Stimulated activated CD4-positive, alpha-beta T cell treated with anti-CD3 and anti-CD28 coated beads, Interleukin-2, amount 100 ng/mL, for 24 hours (primary cell): ENCODE measurements at regions not wholly inside any gene's neighbourhood (a gene's known extent, or its start where the extent isn't known, plus 50 kb on each side); places are given as distances from the start of the nearest gene placed in this dataset.
A peak's percentile ranks its signal among the peaks of the same experiment; 100 is the strongest.

Experiments used
- DNase-seq, 2 donors: peaks; one replicate each; pipeline ENCODE4 v3.0.0-alpha.2; 2020

DNA sequence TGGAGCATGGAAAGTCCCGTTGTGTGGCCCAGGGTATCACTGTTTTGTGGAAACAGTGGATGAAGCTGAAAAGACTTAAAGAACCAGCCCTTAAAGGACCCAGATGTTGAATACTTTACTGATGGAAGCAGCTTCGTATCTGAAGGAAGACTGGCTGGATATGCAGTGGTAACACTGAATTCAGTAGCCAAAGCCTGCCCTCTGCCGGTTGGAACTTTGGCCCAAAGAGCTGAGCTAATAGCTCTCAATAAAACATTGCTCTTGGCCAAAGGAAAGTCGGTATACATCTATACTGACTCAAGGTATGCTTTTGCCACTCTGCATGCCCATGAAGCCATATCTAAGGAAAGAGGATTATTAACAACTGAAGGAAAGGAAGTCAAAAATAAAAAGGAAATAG lies 885.4 kb downstream of the PDCD6IP start:
- peak; percentile 19 to 47 for DNase-seq

DNA sequence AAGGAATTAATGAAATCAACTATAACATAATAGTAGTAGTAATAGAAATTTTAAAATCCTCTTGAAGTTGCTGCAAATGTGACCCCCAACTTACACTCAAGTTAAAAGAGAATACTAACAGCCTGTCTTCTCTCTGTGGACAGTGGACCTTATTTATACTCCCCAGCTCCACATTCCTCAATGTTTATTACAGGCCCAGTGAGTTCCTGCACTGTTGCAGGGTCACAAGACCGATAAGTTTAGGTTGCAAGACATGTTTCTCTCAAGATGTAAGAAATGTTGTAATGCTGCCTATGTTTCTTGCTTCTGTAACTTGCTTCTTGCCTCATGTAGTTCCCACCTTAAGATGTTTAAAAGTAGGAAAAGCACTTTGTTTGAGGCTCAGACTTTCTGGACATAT lies 888.1 kb downstream of the PDCD6IP start:
- DNase-seq: no peak

DNA sequence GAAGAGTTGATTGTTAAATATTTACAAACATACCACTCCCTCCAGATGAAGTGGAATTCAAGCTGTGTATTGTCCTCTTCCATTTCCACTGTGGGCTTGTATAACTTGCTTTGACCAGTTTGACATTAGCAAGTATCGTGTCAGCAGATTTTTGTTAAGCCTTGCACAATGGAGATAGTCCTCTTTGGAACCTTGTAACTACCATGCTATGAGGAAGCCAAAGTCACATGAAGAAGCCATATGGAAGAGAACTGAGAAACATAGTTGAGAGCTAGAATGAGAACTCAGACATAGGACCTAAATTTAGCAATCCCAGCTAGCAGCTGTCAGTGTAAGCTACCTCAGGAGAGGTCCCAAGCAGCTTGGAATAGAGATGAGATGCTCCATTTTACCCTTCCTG lies 889.2 kb downstream of the PDCD6IP start:
- no peak for DNase-seq

DNA sequence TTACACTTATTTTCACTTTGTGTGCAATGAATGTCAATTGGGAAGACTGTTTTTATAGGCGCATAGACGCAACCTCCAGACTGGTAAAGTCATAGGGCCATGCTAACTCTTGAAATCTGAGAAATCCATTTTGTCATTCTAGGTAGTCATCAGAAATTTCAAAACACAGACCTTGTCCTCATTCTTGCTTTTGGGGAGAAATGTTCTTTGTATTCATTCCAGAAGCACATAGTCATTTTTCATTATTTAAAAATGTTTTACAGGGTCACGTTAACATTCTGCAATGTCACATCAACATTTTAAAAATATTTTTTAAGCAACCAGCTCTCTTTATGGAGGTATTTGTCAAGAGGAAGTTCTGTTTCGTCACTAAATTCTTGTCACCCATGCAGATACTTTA lies 898.4 kb downstream of the PDCD6IP start:
- no peak for DNase-seq

DNA sequence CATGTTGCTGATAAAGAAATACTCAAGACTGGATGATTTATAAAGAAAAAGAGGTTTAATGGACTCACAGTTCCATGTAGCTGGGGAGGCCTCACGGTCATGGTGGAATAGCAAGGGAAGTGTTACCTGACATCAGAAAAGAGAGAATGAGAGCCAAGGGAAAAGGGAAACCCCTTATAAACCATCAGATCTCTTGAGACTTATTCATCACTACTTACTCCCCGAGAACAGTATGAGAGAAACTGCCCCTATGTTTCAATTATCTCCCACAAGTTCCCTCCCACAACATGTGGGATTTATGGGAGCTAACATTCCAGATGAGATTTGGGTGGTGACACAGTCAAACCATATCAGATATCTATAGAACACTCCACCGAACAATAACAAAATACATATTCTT lies 904.6 kb downstream of the PDCD6IP start:
- DNase-seq: no peak

DNA sequence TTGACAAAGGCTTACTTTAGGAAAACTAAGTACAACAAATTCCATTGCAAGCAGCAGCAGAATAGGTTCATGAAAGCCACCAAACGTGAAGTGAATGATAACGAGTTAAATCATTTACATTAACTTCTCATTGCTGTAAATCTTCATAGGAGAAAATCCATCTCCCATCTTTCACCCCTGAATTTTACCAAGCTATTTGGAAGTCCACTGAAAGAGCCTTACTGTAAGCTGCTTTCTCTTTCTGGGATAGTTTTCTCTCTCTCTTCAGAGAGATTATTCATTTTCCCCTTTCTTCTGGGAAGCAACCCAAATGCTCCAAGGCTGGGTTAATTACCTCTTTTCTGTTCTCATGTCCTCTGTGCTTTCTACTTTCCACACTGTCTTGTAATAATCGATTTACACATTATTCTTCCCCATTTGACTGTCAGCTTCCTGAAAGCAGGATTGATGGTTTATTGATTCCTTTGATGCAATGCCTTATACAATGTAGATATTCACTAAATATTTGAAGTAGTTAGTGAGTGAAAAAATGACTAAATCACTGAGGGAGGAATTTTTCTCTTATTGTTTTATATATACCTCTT lies 914.3 kb upstream of the ARPP21 start:
- no peak for DNase-seq

DNA sequence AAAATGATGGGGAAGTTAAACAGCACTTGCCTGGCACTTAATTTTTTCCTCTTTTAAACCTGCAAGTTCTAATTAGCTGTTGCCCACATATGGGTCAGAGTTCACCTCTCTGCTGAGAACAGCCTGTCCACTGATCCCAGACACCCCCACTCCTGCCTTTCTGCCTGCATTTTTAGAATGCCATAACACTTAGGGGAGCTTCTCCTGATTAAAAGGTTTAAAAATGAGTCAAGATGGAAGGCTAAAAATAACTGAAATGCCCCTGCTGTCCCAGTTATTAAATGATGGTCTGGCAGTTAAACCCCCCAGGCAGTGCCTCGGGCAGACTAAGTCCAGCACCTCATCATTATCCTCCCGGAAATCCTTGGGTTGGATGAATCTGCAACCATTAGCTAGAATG lies 913.6 kb upstream of the ARPP21 start:
- no peak for DNase-seq

DNA sequence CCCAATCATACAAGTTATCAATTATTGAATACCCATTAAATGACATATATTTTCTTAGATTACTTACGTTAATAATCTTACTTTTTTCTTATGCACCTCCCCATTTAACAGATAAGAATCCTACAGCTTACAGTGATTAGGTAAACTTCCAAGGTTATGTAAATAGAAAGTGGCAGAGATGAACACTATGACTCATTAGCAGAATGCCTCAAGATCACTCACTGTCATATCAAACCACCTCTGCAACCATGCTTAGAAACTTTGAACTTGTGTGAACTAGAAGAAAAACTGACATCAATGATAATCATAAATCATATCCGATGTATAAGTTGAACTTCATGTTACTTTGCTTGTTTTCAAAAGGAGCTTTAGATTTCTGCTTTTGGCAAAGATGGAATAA lies 911.6 kb upstream of the ARPP21 start:
- no peak for DNase-seq

DNA sequence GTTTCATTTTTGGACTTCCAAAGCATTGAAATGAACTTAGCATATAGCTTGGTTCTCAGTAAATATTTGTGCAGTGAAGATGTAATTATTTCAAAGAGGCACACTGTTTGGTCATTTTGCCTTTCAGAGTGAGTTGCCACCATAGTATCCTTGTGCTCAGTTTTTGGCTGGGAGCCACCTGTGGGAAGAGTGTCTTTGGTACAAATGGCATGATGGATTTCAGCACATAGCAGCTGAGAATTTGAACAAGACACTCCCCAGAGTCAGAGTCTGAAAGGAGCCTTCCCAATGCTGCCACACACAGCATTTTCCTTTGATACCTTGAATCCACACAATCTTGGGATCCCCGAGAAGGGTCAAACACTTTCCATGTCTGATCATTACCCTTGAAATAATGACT lies 897.2 kb upstream of the ARPP21 start:
- DNase-seq: no peak

DNA sequence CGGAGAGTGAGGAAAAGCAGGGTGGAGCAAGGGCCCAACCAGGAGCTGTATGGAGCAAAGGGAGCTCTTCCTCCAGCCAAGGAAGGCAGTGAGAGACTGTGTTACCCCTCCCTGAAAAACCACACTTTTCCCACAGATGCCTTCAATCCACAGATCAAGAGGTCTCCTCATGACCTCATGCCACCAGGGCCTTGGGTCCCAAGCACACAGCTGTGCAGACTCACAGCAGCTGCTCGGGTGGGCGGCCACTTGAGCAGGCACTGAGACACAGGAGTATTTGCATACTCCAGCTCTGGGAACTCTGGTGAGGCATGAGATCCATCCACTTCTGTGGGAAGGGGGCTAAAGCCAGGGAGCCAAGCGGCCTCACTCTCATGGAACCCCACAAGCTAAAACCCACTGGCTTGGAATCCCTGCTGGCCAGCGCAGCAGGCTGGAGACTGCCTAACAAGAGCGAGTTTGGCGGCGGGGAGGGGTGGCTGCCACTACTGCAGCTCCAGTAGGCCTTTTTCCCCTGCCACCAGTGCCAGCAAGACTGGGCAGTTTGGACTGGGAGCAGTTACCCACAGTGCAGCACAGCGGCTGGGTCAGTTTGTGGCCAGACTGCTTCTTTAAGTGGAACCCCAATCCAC lies 880.6 kb upstream of the ARPP21 start:
- no peak for DNase-seq

DNA sequence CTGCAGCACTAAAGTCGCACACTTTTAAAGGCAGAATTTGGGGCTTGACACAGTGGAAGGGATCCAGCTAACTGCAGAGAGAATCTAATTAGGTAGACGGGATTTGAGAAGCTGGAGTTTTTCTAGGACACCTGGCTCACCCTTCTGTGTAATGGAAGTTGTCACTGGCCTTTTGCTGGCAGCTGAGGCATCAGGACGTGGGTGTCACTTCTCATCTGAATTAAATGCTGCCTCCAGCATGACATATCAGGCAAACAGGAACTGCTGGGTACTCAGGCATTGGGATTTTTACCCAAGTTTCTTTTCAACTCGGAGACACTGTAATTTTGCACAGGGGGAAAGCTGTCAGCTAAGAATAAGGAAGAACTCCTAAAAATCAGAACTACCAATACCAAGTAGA lies 861.9 kb upstream of the ARPP21 start:
- DNase-seq: no peak

DNA sequence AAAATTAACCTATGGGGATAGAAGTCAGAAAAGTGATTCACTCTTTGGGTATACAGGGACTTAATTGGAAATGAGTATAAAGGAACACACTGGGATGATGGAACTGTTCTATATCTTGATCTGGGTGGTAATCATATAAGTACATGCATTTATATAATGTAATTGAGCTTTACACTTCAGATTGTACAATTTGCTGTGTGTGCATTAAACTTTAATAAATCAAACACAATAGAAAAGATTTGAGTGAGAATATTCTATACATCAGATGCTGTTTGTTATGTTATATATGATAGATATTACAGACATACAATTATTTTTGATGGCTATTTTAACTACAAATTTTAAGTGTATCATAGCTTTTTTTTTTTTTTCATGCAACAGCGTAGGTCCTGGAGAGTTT lies 860.2 kb upstream of the ARPP21 start:
- no peak for DNase-seq

DNA sequence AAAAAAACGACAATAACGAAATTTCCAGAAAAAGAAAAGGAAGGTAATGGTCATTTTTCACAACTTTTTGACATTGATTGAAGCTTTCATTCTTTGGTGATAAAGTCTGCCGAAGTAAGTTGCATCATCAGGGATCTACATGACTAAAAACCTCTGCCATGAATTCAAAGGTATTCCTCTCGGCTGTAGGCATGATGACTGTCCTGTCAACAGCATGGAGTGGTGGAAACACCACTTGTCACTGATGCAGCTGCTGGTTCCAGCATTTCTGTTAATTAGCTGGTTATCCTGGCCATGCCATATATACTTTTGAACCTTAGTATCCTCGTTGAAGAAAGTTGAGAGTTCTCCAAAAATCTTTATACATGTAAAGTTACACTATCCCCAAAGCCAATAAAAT lies 859.0 kb upstream of the ARPP21 start:
- no peak for DNase-seq

DNA sequence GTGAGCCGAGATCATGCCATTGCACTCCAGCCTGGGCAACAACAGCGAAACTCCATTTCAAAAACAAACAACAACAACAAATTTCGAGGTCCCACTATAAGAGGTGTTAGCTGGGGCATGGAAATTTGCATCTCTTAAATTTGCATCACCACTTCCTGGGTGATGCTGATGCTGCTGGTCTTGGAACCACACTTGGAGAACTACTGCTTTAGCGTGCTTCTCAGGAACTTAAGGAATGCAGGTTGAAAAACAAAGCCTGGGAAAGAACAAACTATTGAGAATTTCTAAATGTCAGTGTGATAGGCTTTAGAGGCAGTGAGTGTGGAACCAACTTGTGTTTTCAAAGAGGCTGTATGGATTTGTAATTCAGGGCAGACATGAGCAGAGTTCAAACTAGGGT lies 858.4 kb upstream of the ARPP21 start:
- DNase-seq: no peak

DNA sequence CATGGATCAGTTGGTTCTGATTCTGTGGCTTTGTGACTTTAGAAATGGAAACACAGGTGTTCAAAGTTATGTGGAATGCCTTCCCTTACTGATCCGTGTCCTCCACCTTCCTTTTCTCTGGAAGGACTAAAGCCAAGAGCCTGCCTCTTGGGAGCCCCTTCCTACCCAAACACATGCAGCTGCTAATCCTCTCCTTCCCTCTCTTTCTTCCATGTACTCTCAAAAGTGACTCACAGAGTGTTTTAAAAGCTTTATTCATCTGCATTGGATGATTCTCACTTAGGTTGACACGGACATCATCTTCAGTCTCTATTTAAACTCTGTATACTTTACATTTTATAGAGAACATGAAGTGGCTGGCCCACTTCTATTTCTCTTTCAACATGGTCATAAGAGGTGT lies 856.5 kb upstream of the ARPP21 start:
- DNase-seq: no peak

DNA sequence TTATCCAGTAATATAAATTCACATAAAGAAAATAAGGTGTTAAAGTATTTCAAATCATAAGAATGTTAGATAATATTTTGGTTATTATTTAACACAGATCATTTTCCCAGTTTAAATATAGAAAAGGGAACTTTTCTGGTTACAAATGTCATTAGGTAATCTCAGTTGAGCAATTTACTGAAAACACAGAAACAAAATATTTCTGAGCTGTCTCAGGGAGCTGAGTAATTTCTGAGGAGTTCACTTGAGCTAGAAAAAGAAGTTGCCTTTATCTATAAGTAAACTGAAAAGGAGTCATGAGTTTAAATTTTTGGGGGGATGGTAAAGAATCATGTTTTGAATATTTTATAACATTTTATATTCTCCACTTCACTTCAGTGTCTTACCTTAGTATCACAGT lies 855.4 kb upstream of the ARPP21 start:
- DNase-seq: no peak

DNA sequence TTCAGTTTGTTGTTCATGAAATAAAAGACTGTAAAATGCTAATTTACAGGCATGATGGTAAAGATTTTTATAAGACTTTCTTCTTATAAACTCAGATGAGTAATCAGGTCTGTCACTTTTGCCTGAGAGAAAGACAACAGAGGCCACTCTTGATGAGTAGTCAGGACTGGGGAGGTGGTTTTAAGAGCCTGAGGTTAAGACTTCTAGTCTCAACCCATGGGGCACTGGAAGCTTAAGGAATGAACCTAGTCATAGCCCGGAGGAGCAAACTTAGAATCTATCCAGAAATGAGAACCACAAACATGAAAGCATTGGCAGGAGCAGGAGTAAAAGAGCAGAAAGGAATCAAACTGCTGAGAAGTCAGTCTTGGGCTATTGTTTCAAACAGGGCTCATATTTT lies 846.3 kb upstream of the ARPP21 start:
- DNase-seq: no peak

DNA sequence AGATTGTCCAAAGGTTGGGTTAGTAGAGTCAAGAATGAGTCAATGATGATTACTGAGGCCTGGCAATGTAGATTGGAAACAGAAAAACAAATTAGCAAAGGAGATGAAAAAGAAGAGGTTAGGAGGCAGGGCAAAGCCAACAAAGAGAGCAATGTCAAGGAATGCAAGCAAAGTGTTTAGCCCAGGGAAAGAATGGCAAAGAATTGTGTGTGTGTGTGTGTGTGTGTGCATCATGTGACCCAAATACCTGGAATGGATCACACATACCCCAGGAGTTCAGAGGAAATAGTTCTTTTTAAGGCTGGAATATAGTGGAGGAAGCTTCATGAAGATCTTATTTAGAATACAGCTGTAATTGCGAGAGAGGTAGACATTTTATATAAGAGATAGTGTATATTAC lies 831.7 kb upstream of the ARPP21 start:
- DNase-seq: no peak

DNA sequence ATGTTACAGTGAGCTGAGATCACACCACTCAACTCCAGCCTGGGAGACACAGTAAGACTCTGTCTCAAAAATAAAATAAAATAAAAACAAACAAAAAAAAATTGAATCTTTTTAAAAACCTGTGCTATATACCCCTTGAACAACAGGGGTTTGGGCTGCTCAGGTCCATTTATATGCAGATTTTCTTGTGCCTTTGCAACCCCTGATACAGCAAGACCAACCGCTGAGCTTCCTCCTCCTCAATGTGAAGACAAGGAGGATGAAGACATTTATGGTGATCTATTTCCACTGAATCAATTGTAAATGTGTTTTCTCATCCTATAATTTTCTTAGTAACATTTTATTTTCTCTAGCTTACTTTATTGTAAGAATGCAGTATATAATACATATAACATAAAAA lies 831.0 kb upstream of the ARPP21 start:
- DNase-seq: no peak

DNA sequence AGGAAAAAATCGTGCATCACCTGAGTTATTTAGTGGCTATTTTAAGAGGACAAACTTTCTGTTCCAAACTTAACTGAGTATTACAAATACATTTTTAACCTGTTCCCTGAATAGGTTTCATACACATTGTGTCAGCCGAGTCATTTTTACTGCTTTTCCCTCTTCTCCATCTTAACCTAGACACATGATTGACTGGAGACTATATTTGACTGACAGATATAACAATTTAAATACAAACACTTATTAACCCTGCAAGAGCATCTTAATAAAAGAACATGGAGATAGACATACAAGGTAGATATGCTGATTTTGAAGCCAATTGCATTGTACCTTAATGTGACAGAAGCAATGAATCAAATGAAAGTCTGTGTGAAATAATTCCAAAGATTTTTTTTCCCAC lies 810.5 kb upstream of the ARPP21 start:
- no peak for DNase-seq

DNA sequence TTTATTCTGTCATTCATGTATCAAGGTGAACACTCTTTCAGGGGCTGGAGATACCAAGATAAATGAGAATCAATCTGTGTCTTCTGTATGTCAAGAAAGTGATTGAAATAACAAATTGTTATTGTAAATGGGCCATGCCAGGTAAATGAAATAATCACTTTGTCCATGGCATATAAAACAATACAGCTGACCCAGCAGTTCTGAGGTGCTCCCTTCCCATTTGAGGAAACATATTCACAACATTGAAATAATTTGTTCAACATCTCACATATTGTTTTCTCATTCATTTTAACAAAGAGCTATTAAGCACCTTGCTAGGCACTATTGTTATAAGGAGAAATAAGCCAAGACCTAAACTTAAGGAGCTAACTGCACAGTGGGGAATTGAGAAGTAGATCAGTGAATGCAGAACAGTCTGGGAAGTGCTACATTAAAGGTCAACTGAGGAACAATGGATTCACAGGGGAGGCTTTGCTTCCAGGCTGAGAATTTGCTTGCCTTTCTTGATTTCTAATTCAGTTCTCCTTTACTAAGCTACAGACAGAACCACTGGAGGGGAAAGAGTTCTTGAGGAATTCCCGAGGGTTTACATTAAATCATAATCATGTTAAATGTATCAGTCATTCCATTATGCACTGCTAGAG lies 806.3 kb upstream of the ARPP21 start:
- no peak for DNase-seq

DNA sequence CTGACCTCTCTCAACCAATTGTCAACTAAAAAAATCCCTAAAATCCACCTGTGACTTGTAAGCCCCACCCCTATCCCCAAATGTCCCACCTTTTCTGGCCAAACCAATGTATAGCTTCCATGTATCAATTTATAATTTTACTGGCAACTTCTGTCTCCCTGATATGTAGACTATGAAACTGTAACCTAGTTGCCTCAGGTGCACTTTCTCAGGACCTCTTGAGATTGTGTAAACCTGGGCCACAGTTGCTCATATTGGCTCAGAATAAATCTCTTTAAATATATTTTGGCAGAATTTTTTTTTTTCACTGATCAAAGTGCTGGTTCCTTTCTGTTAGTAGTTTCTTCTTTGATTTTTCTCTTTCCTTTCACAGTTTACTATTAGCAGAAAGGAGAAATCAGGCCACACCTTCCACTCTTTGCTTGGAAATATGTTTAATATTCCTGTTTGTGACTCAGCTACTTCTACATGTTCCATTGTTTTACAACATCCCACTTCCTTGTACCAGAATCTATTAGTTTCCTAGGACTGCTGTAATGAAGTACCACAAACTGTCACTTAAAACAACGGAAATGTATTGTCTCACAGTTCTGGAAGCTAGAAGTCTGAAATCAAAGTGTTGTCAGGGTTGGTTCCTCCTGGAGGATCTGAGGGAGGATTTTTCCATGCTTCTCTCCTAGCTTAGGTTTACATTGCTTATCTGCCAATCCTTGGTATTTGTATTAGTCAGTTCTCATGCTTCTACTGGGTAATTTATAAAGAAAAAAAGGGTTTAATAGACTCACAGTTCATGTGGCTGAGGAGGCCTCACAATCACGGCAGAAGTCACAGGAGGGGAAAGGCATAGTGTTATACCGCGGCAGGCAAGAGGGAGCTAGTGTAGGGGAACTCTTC lies 801.2 kb upstream of the ARPP21 start:
- DNase-seq: no peak

DNA sequence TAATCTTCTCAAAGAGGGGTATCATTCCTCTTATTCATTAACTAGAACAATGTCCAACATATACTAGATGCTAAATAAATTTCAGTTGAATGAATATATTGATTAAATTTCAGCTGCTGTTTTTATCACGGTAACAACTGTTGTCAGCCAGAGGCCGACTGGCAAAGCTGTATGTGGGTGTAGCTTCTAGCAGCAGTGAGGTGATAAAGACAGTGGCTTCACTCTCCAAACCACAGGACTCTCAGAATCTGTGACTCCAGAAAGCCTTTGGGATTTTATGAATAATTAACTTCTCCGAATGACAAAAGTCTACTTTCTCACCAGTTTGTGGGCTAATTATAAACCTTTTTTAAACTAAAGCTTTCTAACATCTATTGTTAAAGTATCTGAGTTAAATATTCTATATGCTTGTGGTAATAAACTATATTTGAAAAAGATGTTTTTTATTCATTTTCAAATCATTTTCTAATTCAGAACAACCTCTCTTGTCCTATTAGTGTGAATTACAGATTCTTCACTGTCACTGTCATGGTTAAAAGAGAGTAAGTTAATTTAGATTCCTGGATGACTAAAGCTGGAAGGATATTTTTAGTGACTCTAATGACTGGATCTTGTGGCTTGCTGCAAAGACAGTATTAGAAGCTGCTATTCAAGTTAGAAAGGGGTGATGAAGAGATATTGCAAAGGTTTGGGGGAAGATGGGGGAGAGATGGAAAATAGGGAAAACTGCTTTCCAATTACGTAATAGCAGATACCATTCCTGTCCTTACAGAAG lies 796.4 kb upstream of the ARPP21 start:
- no peak for DNase-seq
